ENCODE measurements at regions not wholly inside any gene's neighbourhood (a gene's known extent, or its start where the extent isn't known, plus 50 kb on each side); places are given as distances from the start of the nearest gene placed in this dataset.
A peak's percentile ranks its signal among the peaks of the same experiment; 100 is the strongest.

GRCh38 chr12:93154753-93155480 is 222.8 kb upstream of the NUDT4 start:
- DNase-seq (ENCODE audit: low read depth, low spot score): no peak

GRCh38 chr12:93156086-93156716 is 221.5 kb upstream of the NUDT4 start:
- no peak for DNase-seq (ENCODE audit: low read depth, low spot score)

DNA sequence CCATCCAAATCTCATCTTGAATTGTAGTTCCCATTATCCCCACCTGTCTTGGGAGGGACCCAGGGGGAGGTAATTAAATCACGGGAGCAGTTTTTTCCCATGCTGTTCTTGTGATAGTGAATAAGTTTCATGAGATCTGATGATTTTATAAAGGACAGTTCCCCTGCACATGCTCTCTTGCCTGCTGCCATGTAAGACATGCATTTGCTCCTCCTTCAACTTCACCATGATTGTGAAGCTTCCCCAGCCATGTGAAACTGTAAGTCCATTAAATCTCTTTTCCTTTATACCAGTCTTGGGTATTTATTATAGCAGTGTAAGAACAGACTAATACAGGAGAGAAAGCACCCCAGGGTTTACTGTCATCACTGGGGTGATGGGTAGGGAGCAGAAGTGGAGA is 220.4 kb upstream of the NUDT4 start:
- no peak for DNase-seq (ENCODE audit: low read depth, low spot score)

DNA sequence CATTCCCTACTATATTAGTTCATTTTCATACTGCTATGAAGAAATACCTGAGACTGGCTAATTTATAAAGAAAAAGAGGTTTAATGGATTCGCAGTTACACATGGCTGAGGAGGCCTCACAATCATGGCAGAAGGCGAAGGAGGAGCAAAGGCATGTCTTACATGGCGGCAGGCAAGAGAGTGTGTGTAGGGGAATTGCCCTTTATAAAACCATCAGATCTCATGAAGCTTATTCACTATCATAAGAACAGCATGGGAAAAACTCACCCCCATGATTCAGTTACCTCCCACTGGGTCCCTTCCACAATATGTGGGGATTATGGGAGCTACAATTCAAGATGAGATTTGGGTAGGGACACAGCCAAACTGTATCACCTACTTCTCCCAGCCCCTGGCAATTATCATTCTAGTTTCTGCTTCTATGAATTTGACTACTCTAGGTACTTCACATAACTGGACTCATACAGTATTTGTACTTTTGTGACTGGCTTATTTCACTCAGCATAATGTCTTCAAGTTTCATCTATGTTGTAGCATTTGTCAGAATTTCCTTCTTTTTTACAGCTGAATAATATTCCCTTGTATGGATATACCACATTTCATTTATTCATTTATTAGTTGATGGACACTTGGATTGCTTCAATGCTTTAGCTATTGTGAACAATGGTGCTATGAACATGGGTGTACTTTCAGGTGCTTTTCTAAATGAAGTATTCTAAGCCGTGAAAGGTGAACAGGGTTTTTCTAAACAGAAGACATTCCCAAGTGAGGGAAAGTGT is 219.5 kb upstream of the NUDT4 start:
- DNase-seq (ENCODE audit: low read depth, low spot score): no peak

- DNase-seq (ENCODE audit: low read depth, low spot score): no peak
Observed at GRCh38 chr12:93163260-93164036, 214.3 kb upstream of the NUDT4 start.

DNA sequence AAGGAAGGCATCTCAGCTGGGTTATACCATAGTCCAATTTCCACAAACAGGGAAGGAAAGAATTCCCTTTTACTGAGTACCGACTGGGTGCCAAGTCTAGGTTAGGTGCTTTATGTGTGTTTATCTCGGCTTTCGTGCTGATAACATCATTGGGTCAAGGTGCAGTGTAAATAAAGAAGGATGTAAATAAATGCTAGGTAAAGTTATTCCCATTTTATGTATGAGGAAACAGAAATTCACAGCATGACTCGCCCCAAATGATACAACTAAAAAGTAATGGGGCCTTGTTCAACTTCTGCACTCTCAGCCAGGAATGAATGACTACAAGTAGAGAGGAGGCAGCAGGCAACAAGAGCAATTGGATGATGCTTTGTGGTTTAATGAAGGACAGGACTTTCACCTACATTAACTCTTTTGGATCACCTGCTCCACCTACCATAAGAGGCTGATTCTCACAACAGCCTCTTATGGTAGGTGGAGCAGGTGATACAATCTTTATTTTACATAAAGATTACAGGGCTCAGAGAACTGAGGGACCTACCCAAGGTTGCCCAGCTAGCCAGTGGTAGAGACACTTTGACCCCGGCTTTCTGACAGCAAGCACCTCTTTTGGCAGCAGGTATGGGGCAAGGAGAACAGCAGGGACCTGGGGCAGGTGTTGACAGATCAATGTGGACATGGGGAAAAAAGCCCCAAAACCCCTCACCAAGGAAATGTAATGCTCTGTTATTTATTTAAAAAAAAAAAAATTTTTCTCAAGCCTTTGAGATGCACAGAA is 213.4 kb upstream of the NUDT4 start:
- no peak for DNase-seq (ENCODE audit: low read depth, low spot score)

DNA sequence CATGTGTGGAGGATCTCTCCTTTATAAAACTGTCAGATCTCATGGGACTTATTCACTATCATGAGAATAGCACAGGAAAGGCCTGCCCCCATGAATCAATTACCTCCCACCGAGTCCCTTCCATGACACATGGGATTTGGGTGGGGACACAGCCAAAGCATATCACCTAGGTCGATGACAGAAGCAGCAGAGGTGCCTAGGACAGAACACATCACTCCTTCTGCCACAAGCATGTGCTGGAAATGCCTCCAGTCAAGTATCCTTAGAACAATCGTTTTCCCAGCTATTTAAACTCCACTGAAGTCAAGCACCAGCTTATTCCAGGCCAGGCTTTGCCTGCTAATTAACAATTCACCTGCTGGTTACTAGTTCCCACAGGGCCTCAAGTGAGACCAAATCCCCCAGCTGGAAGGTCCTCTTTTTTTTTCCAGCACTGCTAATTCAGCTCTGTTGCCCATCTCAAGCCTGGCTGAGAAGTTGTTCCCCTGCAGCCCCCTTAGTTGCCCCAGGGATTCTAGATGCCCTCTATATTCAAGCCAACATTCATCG is 212.3 kb upstream of the NUDT4 start:
- DNase-seq (ENCODE audit: low read depth, low spot score): no peak

DNA sequence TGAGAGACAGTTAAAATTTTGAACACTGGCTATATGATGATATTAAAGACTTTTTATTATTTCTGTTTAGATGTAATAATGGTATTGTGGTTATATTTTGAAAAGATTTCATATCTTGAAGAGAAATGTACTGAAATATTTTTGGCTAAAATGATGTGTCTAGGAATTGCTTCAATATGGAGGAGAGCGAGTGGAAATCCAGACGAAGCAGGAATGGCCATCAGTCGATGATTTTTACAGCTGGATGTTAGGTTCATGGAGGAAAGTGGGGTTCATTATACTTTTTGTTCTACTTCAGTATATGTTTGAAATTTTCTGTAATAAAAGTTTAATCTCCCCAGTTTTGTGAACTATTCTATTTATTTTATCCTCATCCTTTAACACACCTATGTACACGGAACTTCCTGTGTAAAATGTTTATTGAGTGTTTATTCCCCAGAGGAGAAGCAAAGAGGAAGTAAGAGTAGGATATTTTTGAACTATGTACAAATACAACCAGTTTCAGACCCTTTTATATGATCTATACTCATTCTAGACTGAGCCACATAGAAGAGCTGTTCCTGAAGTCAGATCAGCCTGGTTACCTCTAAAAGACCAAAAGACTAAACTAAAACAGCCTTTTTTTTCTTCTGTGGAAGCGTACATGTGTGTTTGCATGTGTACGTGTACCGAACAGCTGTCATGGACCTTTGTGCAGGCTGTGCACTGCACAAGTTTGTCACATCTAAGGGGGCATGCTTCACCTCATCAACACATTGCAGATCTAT is 211.0 kb upstream of the NUDT4 start:
- DNase-seq (ENCODE audit: low read depth, low spot score): no peak

DNA sequence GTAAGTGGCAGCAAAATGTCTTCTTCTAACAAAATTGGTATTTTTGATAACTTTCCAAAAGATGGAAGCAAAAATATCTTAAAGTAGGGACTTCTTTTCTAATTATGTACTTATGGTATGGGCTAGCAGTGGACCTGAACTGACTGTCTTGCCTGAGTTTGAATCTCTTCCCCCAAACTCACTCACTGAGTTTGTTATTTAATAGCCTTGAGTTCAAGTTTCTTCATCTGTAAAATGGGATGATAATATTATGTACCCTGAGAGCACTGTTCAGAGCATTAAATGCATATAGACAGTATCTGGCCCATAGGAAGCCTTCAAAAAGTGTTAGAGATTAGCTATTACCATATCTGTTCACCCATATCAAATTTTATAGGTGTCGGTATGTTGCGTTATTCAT is 210.4 kb upstream of the NUDT4 start:
- DNase-seq (ENCODE audit: low read depth, low spot score): no peak

DNA sequence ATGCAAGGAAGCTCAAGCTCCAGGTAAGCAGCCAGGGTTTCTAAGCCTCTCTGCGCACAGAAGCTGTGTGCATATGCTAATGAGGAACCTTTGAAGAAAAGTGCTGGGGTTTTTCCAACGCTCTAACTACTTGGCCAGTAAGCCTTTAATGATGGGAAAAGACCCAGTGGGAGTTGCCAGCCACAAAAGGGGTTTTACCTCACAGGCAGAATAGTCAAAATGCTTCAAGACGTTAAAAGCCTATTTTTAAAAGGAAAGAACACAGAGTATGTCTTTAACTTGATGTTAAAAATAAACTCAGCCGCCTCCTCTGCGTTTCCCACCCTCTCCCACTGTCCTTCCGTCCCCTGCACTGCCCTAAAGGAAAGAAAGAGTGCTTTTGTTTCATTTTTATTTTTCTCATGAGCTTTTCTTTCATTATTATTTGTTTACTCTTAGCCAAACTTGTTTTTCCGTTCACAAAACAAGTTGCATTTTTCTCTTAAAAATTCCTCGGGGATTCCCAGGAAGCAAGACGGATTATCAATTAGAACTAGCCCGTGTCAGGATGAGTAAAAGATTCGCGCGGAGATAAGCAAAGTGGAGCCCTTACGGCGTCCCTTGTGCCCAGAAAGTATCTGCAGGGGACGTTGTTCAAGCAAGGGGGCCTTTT is 209.8 kb upstream of the NUDT4 start:
- peak; percentile 85 for DNase-seq (ENCODE audit: low read depth, low spot score)

DNA sequence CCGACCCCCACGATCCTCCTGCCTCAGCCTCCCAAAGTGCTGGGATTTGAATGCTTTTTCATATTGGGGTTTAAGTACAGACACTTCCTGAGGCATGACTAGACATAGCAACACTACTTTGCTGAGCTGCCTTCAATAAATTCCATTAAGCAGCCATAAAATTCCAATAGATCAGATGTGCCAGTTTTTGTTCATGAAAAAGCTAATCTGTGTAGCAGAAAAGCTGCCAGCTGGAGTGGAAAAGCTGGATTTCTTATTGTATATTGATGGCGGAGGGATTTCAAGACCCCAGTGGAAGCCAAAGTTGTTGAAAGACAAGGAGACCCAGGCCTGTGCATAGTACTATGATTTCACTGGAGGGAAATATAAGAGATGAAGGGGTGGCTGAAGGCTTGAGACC is 209.0 kb upstream of the NUDT4 start:
- no peak for DNase-seq (ENCODE audit: low read depth, low spot score)

DNA sequence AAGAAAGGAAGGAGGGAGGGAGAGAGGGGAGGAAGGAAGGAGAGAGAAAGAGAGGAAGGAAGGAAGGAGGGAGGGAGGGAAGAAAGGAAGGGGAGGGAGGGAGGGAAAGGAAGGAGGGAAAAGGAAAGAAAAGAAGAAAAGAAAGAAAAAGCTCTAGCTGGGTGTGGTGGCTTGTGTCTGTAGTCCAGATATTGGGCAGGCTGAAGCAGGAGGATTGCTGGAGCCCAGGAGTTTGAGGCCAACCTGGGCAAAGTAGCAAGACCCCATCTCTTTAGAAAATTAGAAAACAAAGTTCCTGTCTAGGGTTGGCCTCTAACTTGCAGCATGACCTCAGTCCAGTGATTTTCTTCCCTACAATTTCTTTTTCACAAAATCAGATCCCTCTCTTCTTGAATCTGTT is 208.2 kb upstream of the NUDT4 start:
- no peak for DNase-seq (ENCODE audit: low read depth, low spot score)

- DNase-seq (ENCODE audit: low read depth, low spot score): no peak
Observed at GRCh38 chr12:93170928-93171327, 206.8 kb upstream of the NUDT4 start.

DNA sequence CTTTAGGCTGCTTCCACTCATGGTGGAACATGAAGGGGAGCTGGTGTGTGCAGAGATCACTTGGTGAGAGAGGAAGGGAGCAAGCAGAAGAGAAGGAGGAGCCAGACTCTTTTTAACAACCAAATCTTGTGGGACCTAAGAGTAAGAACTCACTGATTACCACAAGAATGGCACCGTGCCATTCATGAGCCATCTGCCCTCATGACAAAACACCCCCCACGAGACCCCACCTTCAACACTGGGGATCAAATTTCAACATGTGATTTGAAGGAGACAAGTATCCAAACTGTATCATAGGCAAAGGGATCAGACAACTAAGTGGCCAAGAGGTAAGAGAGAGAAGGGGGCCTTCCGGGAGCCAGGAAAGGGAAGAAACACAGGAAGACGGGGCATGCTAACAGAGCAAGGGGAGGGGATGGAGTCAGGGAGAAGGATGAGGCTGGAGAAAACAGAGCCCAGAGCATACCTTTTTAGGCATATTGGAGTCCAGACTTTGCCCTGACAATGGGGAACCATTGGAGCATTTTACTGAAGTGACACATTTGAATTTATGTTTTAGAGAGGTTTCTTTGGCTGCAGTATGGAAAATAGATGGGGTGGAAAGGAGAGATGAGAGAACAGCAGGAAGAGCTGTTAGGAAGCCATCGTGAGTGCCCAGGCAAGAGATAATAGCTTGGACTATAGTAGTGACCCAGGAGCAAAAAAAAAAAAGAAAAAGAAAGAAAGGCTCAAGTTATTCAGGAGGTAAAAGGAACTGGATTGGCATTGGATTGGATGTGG is 204.4 kb upstream of the NUDT4 start:
- DNase-seq (ENCODE audit: low read depth, low spot score): no peak

DNA sequence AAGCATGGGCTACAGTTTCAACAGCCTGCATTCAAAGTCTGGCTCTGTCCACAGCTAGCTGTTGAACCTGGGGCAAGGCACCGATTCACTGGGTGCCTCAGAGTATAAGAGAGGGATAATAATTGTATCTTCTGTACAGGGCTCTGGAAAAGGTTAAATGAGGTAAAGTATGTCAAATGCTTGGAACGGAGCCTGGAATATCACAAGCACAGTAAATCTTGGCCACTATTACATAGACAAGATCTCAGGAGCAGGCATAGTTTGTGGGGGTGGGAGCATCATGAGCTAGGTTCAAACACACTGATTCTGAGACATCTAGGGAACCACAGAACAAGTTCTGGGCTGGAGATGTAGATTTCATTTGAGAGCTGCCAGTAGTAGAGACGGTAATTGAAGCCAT is 203.7 kb upstream of the NUDT4 start:
- DNase-seq (ENCODE audit: low read depth, low spot score): peak; percentile 74

GRCh38 chr12:93174473-93174872 is 203.3 kb upstream of the NUDT4 start:
- no peak for DNase-seq (ENCODE audit: low read depth, low spot score)

DNA sequence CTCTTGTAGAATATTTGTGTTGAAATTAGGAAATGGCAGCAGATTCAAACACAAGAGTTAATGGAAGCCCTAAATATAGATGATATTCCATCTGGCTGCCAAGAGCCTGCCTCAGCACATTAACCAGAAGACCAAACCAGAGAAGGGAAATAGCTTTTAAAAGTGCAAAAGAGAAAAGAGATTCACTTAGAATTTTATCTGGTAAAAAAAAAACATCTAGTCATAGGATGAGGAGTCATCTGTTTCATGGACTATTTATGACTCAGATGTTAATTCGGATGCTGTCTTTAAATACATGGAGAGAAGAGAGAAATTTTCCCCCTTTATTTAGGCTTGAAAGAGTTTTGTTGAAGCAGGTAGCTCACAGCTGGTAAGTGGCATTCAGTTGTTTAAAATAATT is 201.6 kb upstream of the NUDT4 start:
- peak; percentile 23 for DNase-seq (ENCODE audit: low read depth, low spot score)

- DNase-seq (ENCODE audit: low read depth, low spot score): no peak
Observed at GRCh38 chr12:93176610-93177126, 201.1 kb upstream of the NUDT4 start.
